Astrocyte of the hippocampus (primary cell): ENCODE measurements at regions not wholly inside any gene's neighbourhood (a gene's known extent, or its start where the extent isn't known, plus 50 kb on each side); places are given as distances from the start of the nearest gene placed in this dataset.
A peak's percentile ranks its signal among the peaks of the same experiment; 100 is the strongest.

Experiments
- DNase-seq: peaks from one replicate; pipeline ENCODE4 v3.0.0; 2011; ENCODE audit warnings: low read depth, low spot score

DNA sequence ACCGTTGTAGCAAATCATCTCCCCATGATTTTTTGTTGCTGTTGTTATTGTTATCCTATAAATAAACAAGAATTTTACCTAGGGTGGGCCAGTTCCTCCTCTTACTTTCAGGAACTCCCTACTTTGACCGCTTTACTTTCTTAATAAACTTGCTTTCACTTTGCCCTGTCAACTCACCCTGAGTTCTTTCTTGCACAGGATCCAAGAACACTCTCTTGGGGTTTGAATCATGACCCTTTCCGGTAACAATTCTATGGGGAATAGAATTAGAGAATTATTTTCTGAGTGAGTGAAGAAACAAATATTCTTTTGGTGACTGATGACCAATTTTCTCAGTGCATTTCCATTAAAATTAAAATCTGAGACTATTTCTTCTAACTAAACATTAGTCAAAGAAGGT, 584.0 kb upstream of the TENM3 start:
- DNase-seq, result peak; percentile 60

- DNase-seq, result no peak
These were observed 583.3 kb upstream of the TENM3 start for GRCh38 chr4:181659876-181660275.

DNA sequence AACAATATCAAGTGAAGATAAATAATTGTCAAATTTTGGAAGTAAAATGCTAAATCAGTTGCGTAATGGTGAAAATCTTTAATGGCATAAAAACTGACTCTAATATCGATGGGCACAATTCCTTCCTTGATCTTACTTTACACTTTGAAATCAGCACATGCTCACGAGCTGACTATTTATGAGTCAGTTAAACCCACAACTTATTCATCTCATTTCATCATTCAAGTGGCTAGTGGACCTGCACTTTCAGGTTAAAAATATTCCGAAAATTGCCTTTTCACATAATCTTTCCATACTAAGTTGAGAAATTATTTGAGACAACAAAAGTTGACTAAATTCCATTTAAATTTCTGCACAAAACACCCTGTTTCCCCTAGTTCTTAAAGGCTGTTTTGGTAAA, 582.1 kb upstream of the TENM3 start:
- peak; percentile 61 for DNase-seq

DNA sequence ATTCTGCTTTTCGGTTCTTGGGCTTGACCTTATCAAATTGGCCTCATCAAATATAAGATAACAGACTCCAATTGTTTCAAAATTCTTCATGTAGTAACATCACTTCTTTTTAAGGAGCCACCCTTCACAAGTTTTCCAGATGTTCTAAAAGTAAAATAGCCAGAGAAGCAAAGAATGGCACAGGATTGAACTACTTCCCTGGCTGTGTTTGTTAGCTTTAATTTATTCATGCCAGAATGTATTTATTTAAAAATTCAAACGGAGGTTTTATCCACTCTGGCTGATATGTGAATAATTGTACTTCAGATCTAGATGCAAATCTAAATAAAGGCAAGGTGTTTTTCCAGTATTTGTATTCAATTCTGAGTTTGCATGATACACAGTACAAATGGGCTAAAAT, 581.3 kb upstream of the TENM3 start:
- DNase-seq, result no peak

DNA sequence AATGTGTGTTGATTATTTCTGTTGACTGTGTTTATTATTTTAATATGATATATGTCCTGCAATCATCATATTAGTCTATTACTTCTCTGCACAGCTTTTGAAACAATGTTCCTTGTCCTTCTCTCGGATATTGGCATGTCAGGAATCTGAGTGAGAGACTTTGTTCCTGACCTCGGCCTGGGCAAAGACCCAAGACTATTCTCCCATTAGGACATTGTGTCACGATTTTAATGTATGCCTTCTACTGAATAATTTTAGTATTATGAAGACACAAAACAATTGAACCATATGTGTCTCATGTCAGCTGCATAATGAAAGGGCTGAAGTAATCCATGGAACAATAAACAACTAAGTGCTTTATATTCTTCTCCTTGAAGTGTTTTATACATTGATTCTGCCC, 580.8 kb upstream of the TENM3 start:
- DNase-seq, result peak; percentile 84

DNA sequence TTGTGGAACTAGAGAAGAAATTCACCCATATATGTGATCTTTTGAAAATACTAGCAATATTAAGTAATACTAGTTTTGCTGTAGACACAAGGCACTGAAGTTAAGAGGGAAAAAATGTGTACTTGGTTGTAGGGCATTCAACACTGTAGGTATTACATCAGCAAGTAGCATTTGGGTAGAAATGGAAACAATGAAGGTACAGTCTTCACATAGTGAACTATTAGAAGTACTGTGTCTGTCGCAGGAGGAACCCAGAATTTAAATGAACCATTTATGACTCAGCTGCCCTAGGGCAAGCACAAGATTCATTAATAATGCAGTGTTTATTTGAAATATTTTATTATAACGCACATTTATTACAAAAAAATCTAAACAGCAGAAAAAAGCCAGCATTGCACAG, 572.7 kb upstream of the TENM3 start:
- DNase-seq, result no peak

DNA sequence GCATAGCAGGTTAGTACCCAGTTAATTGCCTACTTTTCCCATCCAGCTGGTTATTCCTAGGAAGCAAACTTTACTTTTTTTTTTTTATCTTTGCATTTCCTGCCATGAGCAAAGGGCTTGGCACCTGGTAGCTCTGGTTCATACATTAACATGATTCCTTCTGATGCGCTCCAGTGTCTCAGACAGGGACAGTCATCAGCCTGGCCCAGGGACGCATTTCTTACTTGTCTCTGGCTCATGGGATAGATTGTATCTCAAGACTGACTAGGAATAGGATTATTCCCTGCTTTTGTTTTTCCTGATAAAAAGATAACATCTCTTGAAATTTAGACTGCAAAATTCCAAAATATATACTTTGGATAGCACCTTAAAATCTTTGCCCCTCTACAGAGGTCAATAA, 571.5 kb upstream of the TENM3 start:
- no peak for DNase-seq

- DNase-seq, result no peak
These were observed 570.5 kb upstream of the TENM3 start for GRCh38 chr4:181672751-181673150.

GRCh38 chr4:181674315-181674875, 568.8 kb upstream of the TENM3 start:
- DNase-seq, result peak; percentile 68

DNA sequence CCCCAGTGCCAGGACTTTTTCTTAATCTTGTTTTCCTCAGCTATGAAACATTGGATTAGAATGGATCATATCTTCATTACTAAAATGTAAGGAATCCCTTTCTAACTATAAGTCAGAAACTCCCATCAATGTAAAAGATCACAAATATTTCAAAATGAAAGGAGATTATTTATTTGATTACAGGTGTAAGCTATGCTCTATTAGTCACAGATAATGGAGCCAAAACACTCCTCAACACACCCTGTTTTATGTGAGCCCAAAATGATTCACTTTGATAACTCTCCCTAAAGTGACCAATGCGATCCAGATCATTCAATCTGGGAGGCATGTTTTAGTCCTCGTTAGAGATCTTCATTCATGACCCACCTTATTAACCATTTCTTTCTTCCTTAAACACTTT, 566.7 kb upstream of the TENM3 start:
- no peak for DNase-seq

- no peak for DNase-seq
These were observed 566.0 kb upstream of the TENM3 start for GRCh38 chr4:181677201-181677600.

DNA sequence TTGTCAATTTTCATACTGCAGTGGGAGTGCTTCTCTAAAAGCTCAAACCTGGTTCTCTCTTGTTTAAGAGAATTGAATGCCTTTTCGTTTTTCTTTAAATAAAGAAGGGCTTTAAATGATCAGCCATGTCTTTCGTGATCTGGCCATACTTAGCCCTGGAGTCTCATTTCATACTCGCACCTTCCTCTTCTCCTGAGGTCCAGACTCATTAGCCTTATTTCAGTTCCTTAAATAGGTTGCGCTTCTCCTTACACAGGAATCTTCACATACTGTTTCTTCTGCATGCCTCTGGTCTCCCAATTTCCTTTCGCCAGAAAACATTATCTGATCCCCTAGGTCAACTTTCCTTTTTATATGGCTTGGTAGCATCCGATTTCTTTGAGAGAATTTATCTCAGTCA, 565.6 kb upstream of the TENM3 start:
- DNase-seq, result no peak

DNA sequence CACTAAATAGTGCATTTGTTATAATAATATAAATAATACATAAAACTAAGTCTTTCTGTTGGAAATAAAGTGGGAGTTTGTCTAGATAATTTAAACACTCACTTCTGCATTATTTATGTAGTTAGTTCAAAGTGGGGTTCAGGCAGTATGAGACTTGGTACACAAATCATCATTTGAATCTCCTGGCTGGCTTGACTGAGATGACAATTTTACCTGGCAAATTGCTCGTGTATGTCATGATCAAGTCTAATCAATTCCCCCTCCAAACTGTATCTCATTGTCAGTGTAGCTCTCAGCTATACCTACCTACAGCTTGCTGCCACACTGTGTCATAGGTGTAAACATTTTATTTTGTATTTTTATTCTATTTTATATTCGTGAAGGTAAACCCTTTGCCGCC, 563.4 kb upstream of the TENM3 start:
- DNase-seq, result no peak

DNA sequence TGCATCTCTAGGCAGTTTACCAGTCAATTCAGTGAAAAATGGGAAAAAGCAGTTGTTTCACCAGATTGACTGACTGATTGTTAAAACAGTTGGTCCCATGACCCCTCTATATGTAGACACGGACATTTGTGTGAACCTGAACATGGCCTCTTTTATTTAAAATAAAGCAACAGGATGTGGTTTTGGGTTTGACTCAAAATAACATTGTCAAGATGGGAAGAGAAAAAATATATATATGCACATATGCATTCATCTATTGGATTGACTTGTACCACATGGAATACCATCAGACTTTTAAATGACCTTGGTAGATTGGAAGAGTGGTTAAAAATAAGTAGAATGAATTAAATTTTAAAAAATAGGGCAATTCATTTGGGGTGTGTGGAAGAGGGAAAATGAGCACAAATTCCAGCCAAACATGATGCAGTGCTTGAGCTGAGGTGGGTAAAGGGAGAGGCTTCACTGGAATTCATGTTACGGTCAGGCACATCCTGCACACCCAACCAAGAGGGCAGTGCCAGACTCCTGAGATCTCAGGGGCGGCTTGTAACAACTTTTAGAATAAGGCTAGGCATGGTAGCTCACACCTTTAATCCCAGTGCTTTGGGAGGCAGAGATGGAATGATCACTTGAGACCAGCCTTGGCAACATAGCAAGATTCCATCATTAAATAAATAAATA, 560.7 kb upstream of the TENM3 start:
- no peak for DNase-seq

DNA sequence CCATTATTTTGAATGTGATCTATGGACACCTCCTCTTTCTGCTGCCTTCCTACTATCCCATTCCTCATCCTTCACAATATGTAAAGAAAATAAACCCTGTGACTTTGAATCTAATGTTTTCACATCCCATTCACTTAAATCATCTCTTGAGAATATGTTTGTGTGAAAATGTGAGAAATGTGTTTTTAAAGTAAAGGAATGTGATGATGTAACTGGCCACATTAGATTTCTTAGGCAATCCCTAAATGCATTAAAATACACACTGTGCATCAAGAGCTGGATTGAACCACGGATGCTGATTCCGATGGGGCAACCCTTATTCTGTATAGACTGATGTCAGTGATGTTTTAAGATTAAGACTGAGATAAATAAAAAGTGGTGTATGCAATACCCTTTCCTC, 558.9 kb upstream of the TENM3 start:
- peak; percentile 56 for DNase-seq

- DNase-seq, result peak; percentile 61
These were observed 557.7 kb upstream of the TENM3 start for GRCh38 chr4:181685461-181685860.

DNA sequence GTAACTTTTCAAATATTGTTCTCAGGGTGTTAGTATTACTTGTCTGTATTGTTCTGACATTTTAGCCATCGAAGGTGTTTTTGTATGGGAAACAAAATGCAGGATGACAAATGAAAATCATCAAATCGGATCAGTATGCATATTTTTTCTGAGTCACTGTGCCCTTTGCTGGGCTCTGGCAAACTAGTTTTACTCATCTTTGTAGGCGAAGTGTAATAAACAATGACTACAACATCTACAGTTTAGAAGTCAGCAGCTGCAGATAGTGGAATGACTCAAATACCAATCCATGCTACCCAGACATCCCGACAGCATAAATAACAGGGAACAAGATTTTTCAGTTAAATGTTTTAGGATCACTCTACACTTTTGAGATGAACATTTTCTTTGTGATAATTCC, 557.3 kb upstream of the TENM3 start:
- DNase-seq, result peak; percentile 71

DNA sequence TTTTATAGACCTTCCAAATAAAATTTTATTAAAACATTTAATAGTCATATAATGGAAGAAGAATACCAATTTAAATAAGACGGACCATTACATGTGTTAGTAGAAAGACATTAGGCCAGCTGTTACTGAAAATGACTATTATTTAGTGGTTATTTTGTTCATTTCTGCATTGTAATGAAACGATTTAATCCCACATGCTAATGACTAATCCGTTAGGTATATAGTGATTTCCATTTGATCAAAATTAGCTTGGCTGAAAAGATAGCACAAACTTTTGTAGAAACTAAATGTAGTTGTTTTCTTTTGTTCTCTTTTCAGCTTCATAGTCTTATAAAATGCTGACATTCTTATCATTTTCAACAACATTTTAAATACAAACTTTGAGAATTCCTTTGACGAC, 556.1 kb upstream of the TENM3 start:
- peak; percentile 34 for DNase-seq

DNA sequence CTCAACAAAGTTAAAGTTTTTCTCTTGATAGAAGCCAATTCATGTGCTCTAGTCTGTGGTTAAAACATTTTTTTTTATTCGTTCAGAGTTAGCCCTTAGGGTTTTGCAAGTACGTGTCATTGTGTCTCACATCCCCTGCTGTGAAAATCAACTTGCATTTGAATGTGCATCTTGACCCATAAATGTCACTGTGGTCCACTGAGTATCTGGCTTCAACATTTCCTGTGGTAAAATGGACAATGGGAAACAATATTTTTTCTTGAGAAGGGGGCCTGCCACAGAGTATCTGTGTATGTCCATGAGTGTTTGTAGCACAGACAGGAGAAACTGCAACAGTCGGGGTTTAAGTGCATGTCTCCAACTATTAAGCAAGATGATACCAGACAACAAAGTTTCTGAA, 554.8 kb upstream of the TENM3 start:
- peak; percentile 66 for DNase-seq

- DNase-seq, result peak; percentile 54
These were observed 554.3 kb upstream of the TENM3 start for GRCh38 chr4:181688872-181689271.

- DNase-seq, result no peak
These were observed 552.7 kb upstream of the TENM3 start for GRCh38 chr4:181690498-181690897.

DNA sequence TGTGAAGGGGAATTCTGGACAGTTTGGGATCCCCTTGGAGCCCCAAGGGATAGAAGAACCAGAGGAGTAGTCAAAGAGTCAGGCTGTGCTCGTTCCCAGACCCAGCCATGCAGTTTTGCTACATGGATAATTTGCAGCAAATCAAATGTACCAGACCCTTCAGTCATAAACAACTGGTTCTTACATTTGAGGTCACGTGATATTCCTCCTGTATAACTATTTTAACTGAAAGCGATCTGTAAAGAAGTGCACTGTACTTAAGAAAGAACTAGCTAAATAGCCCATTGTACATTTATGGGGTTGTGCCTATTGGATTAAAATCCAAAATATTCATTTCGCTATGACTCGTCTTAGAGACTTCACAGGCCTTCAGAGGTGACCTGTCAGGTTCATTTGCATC, 550.2 kb upstream of the TENM3 start:
- no peak for DNase-seq

DNA sequence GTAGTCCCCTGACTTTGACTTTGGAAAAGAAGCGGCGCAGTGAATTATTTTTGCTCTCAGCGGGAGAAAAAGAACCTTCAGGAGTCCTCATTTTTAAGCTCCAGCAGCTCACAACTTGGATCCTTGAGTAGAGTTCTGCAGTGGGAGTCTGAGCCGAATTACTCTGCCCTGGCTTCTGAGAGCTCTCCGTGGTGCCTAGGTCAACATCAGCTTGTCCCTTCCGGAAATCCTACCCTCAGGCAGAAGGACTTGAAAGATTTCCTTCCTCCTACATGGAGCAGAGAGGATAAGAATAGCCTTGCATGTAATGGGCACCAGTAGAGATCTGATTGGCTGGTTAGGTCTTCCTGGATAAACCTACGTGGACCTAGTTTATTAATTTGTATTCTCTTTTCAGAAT, 549.7 kb upstream of the TENM3 start:
- DNase-seq, result no peak

DNA sequence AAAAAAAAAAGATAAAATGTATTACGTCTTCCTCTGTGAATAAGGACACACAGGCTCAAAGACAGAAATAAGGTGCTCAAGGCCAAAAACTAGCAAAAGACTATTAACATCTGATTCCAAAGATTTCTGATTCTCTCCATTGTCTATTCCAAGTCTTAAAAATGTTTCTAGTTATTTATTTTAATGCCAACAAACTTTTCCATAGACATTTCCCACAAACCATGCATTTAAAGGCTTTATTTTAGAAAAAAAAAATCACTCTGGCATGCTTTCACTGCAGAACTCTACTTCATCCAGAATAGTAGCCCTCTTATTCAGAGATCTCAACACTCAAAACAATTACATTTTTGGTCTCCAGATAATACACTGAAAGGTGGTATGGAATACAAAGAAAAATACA, 545.0 kb upstream of the TENM3 start:
- DNase-seq, result no peak
